ENCODE measurements at regions not wholly inside any gene's neighbourhood (a gene's known extent, or its start where the extent isn't known, plus 50 kb on each side); places are given as distances from the start of the nearest gene placed in this dataset.

DNA sequence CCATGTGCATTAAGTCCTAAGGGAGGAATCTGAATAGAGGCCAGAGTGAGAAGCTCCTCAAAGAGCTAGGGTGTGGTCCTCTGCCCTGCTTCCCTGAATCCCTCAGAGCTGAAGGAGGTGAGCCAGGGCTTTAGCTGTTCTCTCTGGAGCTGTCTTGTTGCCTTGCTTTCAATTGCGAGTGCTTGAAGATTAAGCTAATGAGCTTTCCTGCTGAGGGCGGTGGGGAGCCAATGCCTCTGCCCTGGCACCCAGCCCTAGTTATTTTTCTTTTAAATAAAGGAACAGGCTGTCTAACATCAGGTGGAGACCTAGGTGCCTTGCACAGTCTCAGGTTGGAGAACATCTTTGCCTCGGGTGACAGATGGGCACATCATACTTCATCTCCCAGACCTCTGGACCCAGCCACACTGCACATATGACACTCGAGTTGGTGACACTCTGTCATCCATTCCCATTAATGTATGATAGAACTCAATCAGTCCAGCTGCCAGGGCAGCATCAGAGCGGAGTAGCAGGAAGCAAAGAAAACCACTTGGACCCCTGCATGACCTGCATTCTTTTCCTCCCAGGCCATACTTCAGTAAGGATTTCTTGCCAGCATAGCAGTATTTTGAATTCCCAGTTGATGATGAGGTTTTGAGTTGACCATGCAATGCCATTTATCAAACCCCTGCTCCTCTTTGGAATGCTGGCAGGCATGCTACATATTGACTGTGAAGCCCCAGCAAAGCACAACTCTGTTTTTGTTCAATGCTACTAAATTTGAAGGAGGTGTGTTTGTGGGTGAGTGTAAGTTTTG lies 292.7 kb downstream of the RNF144A start:
- Histone ChIP-seq H4K8ac (ENCODE audit: low read depth, low read length) (no peak overlapping the region), H3K9ac (ENCODE audit: low read length) (no peak overlapping the region), H3K4me2 (ENCODE audit: low read length) (no peak overlapping the region), H3K79me2 (ENCODE audit: control insufficient read depth, insufficient read depth, low read length, poor library complexity) (no peaks in the 10 kb centered on the region), H2AFZ (ENCODE audit: insufficient read depth, low read length, poor library complexity) (no peak overlapping the region), H4K91ac (ENCODE audit: low read depth, low read length) (no peak overlapping the region), H3K4me1 (ENCODE audit: control insufficient read depth in 1 of 2, insufficient read depth in 2 of 2, low read length in 2 of 2) (no peaks in the 10 kb centered on the region), H4K12ac (ENCODE audit: low read depth, low read length) (no peak overlapping the region), H2BK5ac (ENCODE audit: low read depth, low read length, poor library complexity) (no peak overlapping the region), H3K27ac (ENCODE audit: low read depth, low read length) (no peak overlapping the region), H3K36me3 (ENCODE audit: control insufficient read depth in 1 of 2, insufficient read depth in 2 of 2, low read length in 2 of 2) (no peaks in the 10 kb centered on the region), H3K9me3 (ENCODE audit: insufficient read depth, low read depth, low read length) (no peaks in the 10 kb centered on the region), H3K23ac (ENCODE audit: low read length) (no peak overlapping the region), H2BK120ac (ENCODE audit: insufficient read depth, low read length, poor library complexity) (no peak overlapping the region), H3K4ac (ENCODE audit: low read depth, low read length) (no peak overlapping the region), H3K79me1 (ENCODE audit: low read length) (no peaks in the 10 kb centered on the region), H3K14ac (ENCODE audit: low read length) (no peak overlapping the region), H3K18ac (ENCODE audit: low read length) (no peak overlapping the region), H3K27me3 (ENCODE audit: insufficient read depth, low read length) (no peaks in the 10 kb centered on the region), H2BK12ac (ENCODE audit: low read length) (no peak overlapping the region), H3K4me3 (ENCODE audit: low read depth, low read length) (no peak overlapping the region), H2AK5ac (ENCODE audit: low read length) (no peak overlapping the region)
- no peak for DNase-seq
- no CpG with 5 or more reads among the region's 5 CpGs for WGBS (ENCODE audit: extremely low coverage, insufficient coverage, insufficient read length)

DNA sequence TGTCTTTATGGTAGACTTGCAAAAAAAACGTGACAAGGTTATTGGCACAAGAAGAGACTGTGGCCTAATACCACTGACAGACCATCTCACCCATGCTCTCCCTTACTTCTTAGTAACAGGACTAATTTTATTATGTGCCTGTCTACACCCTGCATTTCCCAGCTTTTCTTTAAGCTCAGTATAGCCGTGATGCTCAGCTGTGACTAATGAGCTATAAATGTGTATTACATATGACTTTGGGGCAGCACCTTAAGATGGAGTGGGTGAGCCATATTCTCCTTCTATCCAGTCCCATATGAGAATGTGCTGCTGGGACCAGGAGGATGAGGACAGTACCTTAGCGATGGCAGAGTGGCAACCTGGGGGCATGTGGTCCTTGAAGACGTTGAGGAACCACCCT lies 293.5 kb downstream of the RNF144A start:
- no peak overlapping the region for H2AK5ac ChIP-seq (ENCODE audit: low read length)
- H3K4ac ChIP-seq (ENCODE audit: low read depth, low read length): no peak overlapping the region
- H3K27ac ChIP-seq (ENCODE audit: low read depth, low read length): no peak overlapping the region
- no CpG with 5 or more reads among the region's 4 CpGs for WGBS (ENCODE audit: extremely low coverage, insufficient coverage, insufficient read length)
- no peak overlapping the region for H4K91ac ChIP-seq (ENCODE audit: low read depth, low read length)
- no peaks in the 10 kb centered on the region for H3K36me3 ChIP-seq (ENCODE audit: control insufficient read depth in 1 of 2, insufficient read depth in 2 of 2, low read length in 2 of 2)
- no peak overlapping the region for H3K14ac ChIP-seq (ENCODE audit: low read length)
- H4K8ac ChIP-seq (ENCODE audit: low read depth, low read length): no peak overlapping the region
- H2BK120ac ChIP-seq (ENCODE audit: insufficient read depth, low read length, poor library complexity): no peak overlapping the region
- no peaks in the 10 kb centered on the region for H3K27me3 ChIP-seq (ENCODE audit: insufficient read depth, low read length)
- no peaks in the 10 kb centered on the region for H3K4me1 ChIP-seq (ENCODE audit: control insufficient read depth in 1 of 2, insufficient read depth in 2 of 2, low read length in 2 of 2)
- no peak overlapping the region for H3K4me3 ChIP-seq (ENCODE audit: low read depth, low read length)
- H2AFZ ChIP-seq (ENCODE audit: insufficient read depth, low read length, poor library complexity): no peak overlapping the region
- DNase-seq: no peak
- no peak overlapping the region for H3K18ac ChIP-seq (ENCODE audit: low read length)
- H3K4me2 ChIP-seq (ENCODE audit: low read length): no peak overlapping the region
- H3K79me1 ChIP-seq (ENCODE audit: low read length): no peaks in the 10 kb centered on the region
- no peak overlapping the region for H2BK5ac ChIP-seq (ENCODE audit: low read depth, low read length, poor library complexity)
- H3K9me3 ChIP-seq (ENCODE audit: insufficient read depth, low read depth, low read length): no peaks in the 10 kb centered on the region
- no peak overlapping the region for H3K23ac ChIP-seq (ENCODE audit: low read length)
- no peak overlapping the region for H4K12ac ChIP-seq (ENCODE audit: low read depth, low read length)
- H3K79me2 ChIP-seq (ENCODE audit: control insufficient read depth, insufficient read depth, low read length, poor library complexity): no peaks in the 10 kb centered on the region
- no peak overlapping the region for H3K9ac ChIP-seq (ENCODE audit: low read length)
- no peak overlapping the region for H2BK12ac ChIP-seq (ENCODE audit: low read length)

DNA sequence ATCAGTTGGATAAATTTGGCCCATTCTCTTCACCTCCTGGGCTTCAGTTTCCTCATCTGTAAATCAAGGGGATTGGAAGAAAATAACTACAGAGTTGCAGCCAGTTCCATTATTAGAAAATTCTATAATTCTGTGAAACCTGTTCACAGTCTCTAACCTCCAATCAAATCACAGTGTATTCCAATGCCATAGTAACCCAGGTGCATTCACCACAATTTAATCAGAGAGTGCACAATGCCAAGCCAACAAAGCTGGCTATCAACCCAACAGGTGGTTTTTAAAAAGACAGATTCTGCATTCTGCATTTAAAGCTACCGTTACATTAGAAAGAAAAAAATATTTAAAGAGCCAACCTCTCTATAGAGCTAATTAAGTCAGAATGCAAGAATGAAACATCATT lies 308.6 kb downstream of the RNF144A start:
- Histone ChIP-seq H3K14ac (ENCODE audit: low read length) (no peak overlapping the region), H3K23ac (ENCODE audit: low read length) (no peak overlapping the region)
- WGBS (ENCODE audit: extremely low coverage, insufficient coverage, insufficient read length): no CpG with 5 or more reads among the region's 1 CpG

DNA sequence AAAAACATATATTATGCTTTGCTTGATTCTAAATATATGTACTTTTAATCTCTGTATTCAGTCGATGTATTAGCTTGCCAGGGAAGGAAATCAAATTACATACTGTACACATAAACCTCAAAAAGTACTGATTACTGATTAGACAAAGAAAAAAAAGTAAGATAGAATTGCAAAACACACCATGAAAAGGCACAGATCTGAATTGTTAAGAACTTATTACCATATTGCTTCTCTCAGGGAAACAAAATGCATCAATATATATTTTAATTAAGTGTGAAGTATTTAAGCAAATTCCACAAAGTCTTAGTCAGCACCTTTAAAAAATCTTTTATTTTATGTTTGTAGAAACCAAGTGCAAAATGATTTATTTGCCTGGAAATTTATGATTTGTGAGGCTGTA lies 309.3 kb downstream of the RNF144A start:
- H3K9ac ChIP-seq (ENCODE audit: low read length): no peak overlapping the region
- H2AK5ac ChIP-seq (ENCODE audit: low read length): no peak overlapping the region
- no peak overlapping the region for H3K4ac ChIP-seq (ENCODE audit: low read depth, low read length)
- H2BK12ac ChIP-seq (ENCODE audit: low read length): no peak overlapping the region
- H3K4me3 ChIP-seq (ENCODE audit: low read depth, low read length): no peak overlapping the region
- DNase-seq: no peak
- H3K27ac ChIP-seq (ENCODE audit: low read depth, low read length): no peak overlapping the region
- H3K79me1 ChIP-seq (ENCODE audit: low read length): no peaks in the 10 kb centered on the region
- no peak overlapping the region for H4K8ac ChIP-seq (ENCODE audit: low read depth, low read length)
- H2BK5ac ChIP-seq (ENCODE audit: low read depth, low read length, poor library complexity): no peak overlapping the region
- no peak overlapping the region for H4K12ac ChIP-seq (ENCODE audit: low read depth, low read length)
- no peak overlapping the region for H3K4me2 ChIP-seq (ENCODE audit: low read length)
- H3K4me1 ChIP-seq (ENCODE audit: control insufficient read depth in 1 of 2, insufficient read depth in 2 of 2, low read length in 2 of 2): no peaks in the 10 kb centered on the region
- no peaks in the 10 kb centered on the region for H3K36me3 ChIP-seq (ENCODE audit: control insufficient read depth in 1 of 2, insufficient read depth in 2 of 2, low read length in 2 of 2)
- no peak overlapping the region for H3K18ac ChIP-seq (ENCODE audit: low read length)
- H3K79me2 ChIP-seq (ENCODE audit: control insufficient read depth, insufficient read depth, low read length, poor library complexity): no peaks in the 10 kb centered on the region
- no peak overlapping the region for H2BK120ac ChIP-seq (ENCODE audit: insufficient read depth, low read length, poor library complexity)
- H4K91ac ChIP-seq (ENCODE audit: low read depth, low read length): no peak overlapping the region
- H3K27me3 ChIP-seq (ENCODE audit: insufficient read depth, low read length): no peaks in the 10 kb centered on the region
- WGBS (ENCODE audit: extremely low coverage, insufficient coverage, insufficient read length): no CpG with 5 or more reads among the region's 1 CpG
- no peak overlapping the region for H3K14ac ChIP-seq (ENCODE audit: low read length)
- no peak overlapping the region for H2AFZ ChIP-seq (ENCODE audit: insufficient read depth, low read length, poor library complexity)
- no peak overlapping the region for H3K23ac ChIP-seq (ENCODE audit: low read length)
- no peaks in the 10 kb centered on the region for H3K9me3 ChIP-seq (ENCODE audit: insufficient read depth, low read depth, low read length)

More for the DNA sequence above, 308.6 kb downstream of the RNF144A start:
- Histone ChIP-seq H3K79me2 (ENCODE audit: control insufficient read depth, insufficient read depth, low read length, poor library complexity) (no peaks in the 10 kb centered on the region), H3K4me3 (ENCODE audit: low read depth, low read length) (no peak overlapping the region), H3K4me1 (ENCODE audit: control insufficient read depth in 1 of 2, insufficient read depth in 2 of 2, low read length in 2 of 2) (no peaks in the 10 kb centered on the region), H4K91ac (ENCODE audit: low read depth, low read length) (no peak overlapping the region), H3K27me3 (ENCODE audit: insufficient read depth, low read length) (no peaks in the 10 kb centered on the region), H4K12ac (ENCODE audit: low read depth, low read length) (no peak overlapping the region), H2BK5ac (ENCODE audit: low read depth, low read length, poor library complexity) (no peak overlapping the region), H4K8ac (ENCODE audit: low read depth, low read length) (no peak overlapping the region), H2AK5ac (ENCODE audit: low read length) (no peak overlapping the region), H3K79me1 (ENCODE audit: low read length) (no peaks in the 10 kb centered on the region), H3K36me3 (ENCODE audit: control insufficient read depth in 1 of 2, insufficient read depth in 2 of 2, low read length in 2 of 2) (no peaks in the 10 kb centered on the region), H3K4me2 (ENCODE audit: low read length) (no peak overlapping the region), H3K9me3 (ENCODE audit: insufficient read depth, low read depth, low read length) (no peaks in the 10 kb centered on the region), H3K18ac (ENCODE audit: low read length) (no peak overlapping the region), H3K27ac (ENCODE audit: low read depth, low read length) (no peak overlapping the region), H2AFZ (ENCODE audit: insufficient read depth, low read length, poor library complexity) (no peak overlapping the region), H2BK120ac (ENCODE audit: insufficient read depth, low read length, poor library complexity) (no peak overlapping the region), H3K4ac (ENCODE audit: low read depth, low read length) (no peak overlapping the region), H3K9ac (ENCODE audit: low read length) (no peak overlapping the region), H2BK12ac (ENCODE audit: low read length) (no peak overlapping the region)
- DNase-seq: no peak

Measured in trophoblast cell (in vitro differentiated cells and primary cell).